SHP77 (cell line): ENCODE measurements at regions not wholly inside any gene's neighbourhood (a gene's known extent, or its start where the extent isn't known, plus 50 kb on each side); places are given as distances from the start of the nearest gene placed in this dataset.
"Not testable (repeated sequence)": the region's sequence is repeated elsewhere in the genome, so short reads cannot be mapped to it uniquely, and the experiment has no call there.

ENCODE experiments used
- DNase-seq, 2 experiments: peaks; one replicate each; lab custom pipeline; 2025; lab: John Stamatoyannopoulos, UW

DNA sequence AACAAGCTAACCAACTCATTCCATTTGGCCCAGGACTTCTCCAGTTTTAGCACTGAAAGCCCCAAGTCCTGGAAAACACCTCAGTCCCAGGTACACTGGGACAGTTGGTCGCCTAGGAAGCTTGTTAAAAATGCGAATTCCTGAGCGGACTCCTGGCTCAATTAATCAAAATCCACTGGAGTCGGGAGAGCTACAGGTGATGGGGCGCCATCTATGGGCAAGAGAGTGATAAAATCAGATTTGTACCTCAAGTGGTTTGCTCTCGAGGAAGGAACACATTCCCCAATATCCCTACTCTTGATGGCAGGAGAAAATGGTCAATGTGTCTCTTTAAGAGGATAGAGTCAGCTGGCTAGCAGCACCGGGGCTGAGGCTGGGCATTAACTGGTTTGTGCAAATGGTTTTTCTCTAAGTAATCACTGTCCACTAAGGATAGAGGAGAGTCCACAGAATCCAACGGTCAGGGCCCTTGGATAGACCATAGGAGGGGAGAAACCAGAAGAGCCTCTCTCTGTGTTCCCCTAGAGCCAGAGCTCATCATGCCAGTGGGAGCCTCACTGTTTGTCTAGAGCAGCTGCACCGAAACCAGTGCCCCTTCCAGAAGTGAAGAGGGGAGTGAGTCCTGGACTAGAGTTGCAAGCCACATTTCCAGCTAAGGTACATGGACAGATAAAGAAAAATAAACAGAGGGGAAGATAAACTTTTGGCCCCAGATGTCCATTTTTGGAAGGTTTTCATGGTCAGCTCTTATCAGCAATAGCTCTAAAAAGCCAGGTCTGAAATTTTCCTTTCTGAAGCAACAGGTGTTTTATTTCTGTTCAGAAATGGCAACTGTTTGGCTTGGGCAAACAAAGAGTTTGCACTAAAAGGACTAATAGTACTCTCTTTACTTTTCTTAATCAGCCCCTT, 148.5 kb downstream of the TENT5C start:
- DNase-seq, result peak; percentile 65 to 66

DNA sequence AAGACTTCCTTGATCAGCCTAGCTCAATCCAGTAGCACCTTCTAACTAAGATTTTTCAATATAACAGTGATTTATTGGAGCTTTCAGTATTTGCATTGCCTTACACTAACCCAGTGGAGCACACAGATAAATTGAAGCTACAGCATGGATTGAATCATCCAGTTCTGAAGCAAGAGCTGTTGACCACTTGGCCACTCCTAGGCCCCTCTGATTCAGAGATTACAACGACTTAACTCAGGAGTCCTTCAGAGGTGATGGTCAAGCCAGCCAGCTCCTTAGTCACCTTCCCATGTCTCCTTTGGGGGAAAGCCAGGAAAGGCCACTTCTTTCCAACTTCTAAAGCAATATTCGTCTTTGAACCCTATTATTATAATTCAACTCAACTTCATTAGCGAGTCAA, 151.8 kb downstream of the TENT5C start:
- no peak for DNase-seq

DNA sequence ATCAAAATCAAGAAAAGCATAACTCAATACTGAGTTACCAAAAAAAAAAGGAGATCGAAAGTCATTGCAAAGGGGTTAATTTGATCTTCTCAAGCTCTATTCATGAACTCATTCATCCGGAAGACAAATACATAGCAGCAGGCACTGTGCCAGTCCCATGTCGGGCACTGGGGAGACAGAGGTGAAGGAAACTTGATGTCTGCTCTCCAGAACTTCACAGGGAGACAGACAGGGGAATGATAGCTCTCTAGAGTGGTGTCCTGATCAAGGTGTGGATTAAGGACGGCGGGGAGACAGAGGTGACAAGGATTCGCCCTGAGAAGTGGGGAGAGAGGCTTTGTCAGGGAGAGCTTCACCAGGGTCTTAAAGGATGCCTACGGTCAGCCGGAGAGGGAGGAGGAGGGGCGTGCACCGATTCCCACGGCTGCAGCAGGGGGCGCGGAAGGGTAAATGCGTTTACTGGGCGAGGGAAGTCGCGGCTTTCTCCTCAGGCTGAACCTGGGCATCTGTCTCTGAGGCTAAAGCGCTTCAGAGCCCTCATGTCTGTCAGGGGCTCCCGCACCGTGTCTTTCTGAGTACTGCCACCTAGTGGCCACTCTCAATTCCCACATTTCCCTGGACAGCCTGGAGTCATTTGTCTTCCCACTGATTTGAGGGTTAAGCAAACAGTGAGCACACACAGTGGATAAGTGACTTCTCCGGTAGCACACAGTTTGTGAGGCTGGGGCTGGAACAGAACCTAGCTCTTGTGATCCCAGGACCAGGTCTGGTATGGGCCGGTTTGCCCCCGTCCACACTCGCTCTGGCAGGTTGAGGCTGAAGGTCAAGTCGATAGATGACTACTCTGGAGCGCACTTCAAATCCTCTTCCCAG, 152.8 kb downstream of the TENT5C start:
- peak; percentile 75 to 79 for DNase-seq

DNA sequence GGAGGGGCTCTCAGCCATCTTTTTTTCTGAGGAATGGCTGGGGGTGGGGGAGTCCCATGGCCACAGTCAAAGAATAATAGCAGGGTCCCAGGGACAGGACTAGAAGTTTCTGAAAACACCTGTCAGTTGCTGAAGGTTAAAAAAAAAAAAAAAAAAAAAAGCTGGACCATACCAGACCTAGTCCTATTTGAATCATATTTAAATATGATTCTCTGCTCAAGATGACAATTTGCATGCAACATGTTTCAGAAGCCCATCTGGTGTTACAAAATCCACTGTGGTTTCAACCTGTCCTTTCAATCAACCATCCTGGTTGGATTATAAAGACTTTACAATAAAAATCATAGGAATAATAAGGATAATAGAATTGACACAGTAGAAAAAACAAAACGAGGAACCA, 153.7 kb downstream of the TENT5C start:
- no peak for DNase-seq

DNA sequence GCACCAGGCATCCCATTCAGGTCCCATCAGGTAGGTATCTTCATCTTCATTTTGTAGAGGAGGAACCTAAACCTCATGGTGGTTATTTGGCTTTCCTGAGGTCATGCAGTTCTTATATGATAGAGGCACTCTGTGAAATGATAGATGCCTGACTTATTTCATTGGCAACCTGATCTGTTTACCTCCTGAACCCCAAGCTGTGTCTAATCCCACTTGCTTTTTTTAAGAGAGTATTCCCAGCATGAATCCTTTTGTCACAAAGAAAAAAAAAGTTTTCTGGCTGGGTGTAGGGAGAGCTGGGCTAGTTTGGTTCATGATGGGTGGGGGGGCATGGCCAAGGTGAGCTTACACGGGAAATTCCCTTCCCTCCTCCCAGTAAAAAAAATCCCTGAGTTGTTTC, 154.2 kb downstream of the TENT5C start:
- DNase-seq, result no peak

DNA sequence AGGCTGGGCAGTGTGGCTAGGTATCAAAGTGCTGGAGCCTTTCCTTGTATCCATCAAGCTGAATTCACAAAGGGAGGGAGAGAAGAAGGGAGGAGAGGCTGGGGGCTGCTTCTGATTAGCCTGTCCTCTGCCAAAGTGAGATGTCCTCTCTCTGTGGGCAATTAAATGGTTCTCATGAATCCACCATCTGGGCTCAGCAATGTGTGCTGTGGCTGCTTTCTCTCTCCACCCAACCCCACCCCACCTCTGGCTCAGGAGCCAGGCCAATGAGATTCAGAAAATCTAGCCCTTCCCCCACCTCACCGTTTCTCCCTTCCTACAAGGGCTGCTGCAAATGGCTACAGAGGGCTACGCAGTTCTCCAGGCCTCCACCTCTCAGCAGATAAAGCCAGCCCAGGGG, 154.6 kb downstream of the TENT5C start:
- DNase-seq, result no peak

DNA sequence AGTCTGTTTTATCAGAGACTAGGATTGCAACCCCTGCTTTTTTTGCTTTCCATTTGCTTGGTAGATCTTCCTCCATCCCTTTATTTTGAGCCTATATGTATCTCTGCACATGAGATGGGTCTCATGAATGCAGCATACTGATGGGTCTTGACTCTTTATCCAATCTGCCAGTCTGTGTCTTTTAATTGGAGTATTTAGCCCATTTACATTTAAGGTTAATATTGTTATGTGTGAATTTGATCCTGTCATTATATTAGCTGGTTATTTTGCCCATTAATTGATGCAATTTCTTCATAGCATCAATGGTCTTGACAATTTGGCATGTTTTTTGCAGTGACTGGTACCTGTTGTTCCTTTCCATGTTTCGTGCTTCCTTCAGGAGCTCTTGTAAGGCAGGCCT, 161.7 kb downstream of the GDAP2 start:
- not testable (repeated sequence) for DNase-seq

DNA sequence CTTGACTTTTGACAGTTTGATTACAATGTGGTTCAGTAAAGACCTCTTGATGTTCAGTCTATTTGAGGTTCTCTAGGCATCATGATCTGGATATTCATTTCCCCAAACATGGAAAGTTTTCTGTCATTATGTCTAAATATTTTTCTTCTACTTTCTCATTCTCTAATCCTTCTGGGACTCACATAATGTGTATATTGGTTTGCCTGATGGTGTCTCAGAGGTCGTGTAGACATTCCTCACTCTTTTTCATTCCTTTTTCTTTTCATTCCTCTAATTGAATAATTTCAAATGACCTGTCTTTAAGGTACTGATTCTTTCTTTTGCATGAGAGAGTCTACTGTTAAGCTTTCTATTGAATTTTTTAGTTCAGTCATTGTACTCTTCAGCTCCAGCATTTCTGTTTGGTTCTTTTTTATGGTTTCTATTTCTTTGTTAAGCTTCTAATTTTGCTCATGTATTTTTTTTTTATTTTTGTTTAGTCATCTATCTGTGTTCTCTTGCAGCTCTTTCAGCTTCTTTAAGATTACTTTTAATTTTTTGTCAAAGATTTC, 158.4 kb downstream of the GDAP2 start:
- no peak for DNase-seq

DNA sequence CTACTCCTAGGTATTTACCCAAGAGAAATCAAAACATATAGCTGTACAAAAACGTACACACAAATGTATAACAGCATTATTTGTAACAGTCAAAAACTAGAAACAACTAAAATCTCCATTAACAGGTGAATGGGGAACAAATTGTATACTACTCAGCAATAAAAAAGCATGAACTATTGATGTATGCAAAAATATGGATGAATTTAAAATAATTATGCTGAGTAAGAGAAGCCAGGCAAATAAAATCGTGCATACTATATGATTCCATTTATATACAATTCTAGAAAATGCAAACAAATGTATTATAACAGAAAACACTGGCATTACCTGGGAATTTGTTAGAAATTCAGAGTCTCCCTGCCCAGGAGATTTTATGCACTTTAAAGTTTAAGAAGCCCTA, 150.1 kb downstream of the GDAP2 start:
- no peak for DNase-seq

DNA sequence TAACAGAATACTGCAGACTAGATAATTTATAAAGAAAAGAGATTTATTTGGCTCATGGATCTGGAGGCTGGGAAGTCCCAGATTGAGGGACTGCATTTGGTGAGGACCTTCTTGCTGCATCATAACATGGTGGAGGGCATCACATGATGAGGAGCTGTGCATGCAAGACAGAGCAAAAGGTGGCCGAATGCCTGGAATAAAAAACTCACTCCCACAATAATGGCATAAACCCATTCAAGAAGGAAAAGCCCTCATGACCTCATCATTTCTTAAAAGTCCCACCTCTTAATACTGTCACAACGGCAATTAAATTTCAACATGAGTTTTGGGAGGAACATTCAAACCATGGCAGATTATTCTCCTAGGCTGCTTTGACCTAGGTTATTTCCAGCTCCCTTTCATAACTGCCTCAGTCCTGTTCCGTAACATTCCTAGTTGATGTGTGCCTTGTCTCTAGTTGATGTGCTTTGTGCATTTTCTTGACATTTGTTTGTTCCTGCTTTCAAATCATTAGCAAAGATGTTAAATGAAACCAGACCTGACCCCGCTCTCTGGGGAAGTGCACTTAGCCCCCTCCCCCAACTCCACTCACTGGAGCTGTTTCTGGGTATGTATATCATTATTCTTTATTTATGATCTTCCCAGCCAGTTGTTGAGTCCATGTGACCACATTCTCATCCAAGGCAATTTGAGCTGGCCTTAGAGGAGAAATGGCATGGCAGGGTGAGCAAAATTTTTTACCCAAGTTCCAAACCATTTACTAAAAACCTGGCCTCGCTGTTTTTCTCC, 148.5 kb downstream of the GDAP2 start:
- DNase-seq, result no peak

DNA sequence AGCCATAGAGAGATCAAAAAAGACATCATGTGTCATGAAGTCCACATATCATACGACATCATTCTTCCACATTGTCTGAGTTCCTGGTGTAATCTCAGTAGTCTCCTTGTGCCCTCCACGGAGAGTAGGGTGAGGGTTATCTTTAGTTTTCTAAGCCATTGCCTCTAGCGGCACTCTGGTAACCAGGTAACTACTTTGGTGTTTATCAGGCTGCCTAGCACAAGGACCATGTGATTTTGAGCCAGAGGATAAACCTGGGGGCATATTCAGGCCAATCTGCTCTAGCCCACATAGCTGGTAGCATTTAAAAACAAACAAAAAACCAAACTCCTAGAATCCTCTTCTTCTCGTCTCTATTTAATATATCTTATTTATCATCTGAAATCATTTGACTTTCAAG, 147.4 kb downstream of the GDAP2 start:
- DNase-seq, result no peak

DNA sequence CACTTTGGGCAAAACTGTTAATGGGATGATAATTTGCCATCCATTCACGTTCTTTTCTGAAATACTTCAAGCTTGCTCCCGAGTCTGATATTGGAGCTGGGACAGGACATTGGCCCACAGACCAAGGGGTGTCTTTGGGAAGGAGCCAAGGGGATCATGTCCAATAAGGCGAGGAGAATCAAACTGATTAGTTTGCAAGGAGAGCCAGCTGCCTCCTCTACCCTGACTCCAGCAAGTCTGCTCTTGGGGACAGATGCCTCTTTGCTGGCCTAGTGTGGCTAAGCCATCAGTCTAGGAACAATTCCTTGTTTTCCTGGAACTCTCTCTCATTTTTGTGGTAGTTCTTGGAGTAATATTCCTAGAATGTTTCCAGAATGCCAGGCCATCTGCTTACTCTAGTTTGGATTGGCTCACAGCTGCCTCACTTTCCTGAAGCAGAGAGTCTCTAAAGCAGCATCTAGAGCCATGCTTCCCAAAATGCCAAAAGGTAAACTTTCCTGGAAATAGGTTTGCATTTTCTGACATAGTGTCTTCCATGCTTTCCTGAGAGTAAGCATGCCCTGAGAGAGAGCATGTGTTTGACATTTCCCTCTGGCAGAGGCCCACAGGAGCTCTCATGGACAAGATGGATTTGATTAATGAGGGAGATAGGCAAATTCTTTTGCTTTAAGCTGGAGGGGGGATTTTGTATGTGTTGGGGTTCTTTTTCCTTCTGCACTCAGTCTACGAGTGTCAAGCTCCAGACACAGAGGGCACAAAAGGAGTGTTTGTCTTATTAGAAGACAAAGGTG, 145.6 kb downstream of the GDAP2 start:
- DNase-seq, result no peak

DNA sequence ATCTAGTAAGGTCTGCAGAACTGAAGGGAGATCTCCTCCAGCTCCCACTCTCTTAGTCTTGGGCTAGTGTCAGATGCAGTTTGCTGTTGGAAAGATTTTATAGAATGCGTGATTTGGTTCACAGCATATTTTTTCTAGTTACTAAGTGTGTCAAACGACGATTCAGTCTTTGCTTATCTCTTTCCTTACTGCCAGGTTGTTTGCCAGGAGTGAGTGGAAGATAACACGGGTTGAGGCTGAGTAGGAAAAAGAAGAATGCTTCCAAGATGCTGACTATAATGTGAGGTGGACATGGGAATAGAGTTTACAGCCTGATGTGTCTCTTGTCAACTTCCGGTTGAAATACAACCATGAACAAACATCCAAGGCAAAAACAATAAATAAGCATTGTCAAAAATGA, 141.4 kb downstream of the GDAP2 start:
- DNase-seq, result no peak

DNA sequence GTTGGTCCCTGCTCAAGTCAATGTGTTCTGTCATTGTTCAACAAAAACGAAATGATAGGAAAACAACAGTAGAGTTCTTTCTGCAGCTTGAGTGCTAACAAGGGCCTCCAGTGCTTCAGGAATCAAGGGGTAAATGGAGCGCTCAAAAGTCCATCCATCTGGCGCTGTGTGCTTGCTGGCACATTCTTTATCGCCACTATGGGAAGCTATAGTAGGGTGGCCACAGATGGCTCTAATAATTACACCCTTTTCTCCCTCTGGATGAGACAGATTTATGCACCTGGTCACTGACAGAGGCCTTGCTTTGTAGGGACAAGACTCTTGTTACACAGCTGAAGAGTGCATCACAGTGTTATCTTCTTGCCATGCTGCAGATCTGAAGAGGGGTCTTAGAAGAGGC, 136.0 kb downstream of the GDAP2 start:
- no peak for DNase-seq

DNA sequence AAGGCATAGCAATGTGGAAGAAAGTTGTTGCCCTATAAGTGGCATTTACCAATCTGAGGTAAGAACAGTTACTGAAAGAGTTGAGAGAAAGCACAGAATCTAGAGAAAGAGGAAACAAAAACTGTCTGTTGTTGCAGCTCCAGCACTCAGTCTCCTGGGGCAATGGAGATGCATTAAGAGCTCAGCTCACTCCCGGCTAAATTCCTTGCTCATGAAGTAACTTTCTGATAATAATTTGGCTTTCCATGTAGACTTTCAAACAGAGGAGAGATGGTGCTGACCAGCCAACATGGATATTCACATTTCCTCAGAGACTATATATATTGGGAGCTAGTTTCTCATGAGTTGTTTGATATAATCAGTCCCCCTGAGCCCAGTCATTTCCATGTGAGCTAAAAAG, 135.3 kb downstream of the GDAP2 start:
- no peak for DNase-seq

DNA sequence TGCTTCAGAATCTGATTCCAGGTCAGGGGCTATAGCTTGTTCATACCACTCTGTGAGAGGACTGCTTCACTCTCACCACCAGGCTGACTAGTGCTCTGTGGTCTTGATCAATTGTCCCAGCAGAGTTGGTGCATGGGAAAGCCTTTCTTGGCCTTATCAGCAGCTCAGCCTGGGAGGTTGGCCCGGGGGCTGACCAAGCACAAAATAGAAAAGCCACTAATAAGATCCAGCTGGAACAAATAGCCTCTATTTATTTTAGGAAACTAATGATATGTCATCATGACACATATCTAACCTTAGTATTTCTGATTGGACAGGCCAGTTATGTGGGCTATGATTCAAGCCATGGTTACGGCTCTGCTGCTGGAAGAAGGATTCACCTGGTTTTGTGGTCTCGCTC, 134.2 kb downstream of the GDAP2 start:
- no peak for DNase-seq

DNA sequence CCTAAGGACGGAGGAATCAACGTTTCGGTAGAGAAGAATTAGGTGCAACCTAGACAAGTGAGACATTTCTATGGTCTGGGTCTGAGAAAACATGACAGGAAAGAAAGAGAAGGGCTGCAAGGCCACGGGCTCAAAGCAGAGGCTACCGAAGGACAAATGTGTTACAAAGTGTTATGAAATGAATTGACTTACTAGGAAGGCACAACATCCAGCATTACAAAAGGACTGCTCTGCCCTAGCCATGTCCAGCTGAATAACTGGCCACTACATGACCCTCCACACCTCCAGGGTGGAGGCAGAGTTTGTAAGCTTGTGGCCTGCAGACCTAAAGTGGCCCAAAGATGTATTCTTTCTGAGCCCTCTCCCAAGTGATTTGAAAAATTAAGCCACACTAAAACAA, 133.6 kb downstream of the GDAP2 start:
- DNase-seq, result no peak

DNA sequence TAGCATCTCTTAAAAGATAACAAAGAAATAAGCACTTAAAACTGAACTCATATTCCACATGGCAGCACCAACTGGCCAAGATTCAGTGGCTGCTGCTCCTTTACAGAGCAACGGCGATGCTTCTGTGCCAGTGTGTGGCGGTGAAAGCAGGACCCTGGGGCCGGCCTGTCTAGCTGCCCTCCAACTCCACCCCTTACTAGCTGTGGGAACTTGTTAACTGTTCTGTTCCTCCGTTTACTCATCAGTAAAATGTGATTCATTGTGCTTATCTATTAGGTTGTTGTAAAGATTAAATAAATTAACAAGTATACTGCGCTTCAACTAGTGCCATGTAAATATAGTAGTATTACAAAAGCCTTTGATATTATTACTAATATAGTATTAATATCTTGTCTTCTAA, 133.2 kb downstream of the GDAP2 start:
- no peak for DNase-seq

DNA sequence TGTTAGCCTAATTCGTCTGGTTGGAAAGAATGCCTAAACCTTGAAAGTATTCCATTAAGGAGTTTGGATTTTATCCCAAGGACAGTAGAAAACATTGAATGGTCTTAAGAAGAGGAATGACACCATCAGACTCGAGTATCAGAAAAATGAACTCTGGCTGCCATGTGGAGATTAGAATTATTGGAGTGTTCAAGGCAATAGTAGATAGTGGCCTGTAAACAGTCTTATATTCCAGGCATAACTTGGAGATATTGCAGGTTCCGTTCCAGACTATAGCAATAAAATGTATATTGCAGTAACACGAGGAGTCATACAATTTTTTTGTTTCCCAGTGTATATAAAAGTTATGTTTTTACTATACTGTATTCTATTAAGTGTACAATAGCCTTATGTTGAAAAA, 130.9 kb downstream of the GDAP2 start:
- no peak for DNase-seq

DNA sequence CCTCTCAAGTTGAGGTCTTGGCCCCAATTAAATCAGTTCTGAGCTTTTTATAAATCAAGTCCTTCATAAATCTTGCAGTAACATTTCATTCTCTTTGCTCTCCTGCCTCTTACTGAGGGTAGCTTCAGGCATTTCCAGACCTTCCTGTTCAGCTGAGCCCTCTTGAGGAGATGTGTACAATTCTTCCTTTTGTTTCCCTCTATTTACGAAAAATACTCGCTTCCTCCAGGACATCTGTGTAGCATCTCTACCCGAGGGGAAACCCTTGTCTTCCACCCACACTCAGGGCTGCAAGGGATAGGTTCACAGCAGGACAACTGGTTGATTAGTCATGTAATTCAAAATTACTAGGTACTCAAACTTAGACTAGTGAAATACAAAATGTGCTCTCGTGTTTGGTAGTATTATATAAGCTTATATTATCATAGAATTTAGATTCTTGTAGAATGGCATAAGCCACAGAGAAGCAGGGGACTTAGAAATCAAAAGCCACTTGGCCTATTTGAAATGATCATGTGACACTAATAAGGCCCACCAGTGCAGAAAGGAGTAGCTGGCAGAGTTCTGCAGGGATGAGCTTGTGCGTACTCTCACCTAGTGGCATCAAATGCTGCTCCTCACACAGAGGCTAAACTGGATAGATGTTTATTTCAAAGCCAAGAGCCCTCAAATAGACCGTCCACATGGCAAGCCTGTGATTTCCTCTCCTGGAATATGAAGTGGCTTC, 126.7 kb downstream of the GDAP2 start:
- no peak for DNase-seq

DNA sequence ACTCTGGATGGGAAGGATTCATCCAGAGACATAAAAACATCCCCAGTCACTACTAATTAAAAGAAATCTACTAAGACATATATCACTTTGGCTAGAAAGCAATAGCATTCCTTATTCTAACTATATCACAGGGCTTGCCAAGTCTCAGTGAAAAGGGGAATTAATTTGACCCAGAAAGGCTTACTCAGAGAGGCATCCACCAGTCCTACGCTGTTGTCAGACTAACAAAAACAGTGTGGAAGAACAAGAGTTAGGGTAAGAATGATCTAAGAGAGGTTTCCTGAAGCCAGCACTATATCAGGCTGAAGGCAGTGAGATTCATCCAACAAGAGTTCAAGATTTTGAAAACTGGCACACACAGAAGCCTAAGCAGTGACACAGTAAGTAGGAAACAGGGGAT, 126.1 kb downstream of the GDAP2 start:
- DNase-seq, result no peak
